DND-41 (cell line): ENCODE measurements at regions not wholly inside any gene's neighbourhood (a gene's known extent, or its start where the extent isn't known, plus 50 kb on each side); places are given as distances from the start of the nearest gene placed in this dataset.

ENCODE experiments used
- ATAC-seq: fragments of 200-7000 bp; cut with Tn5 transposase; 3 replicates; pipeline ENCODE4 v1.9.1; 2021; ENCODE audit warnings: low read depth; ENCODE audit not compliant: insufficient read depth
- DNase-seq: peaks from one replicate; pipeline ENCODE4 v3.0.0-alpha.2; 2020
- H2AFZ ChIP-seq: 2 replicates; pipeline ENCODE4 v1.6.0; 2012; ENCODE audit warnings: low read depth, low read length
- H3K27ac ChIP-seq: 2 replicates; pipeline ENCODE4 v1.5.1; 2012; ENCODE audit warnings: low read length, inconsistent platforms
- H3K27me3 ChIP-seq: fragments of 200-600 bp; sonication (generic); 2 replicates; pipeline ENCODE4 v1.6.0; 2012; ENCODE audit warnings: low read length, mild to moderate bottlenecking, inconsistent platforms; ENCODE audit not compliant: insufficient read depth, poor library complexity
- H3K36me3 ChIP-seq: 2 replicates; pipeline ENCODE4 v1.5.1; 2012; ENCODE audit warnings: low read length, inconsistent platforms; ENCODE audit not compliant: insufficient read depth
- H3K4me1 ChIP-seq: 2 replicates; pipeline ENCODE4 v1.5.1; 2012; ENCODE audit warnings: mild to moderate bottlenecking, low read length; ENCODE audit not compliant: insufficient read depth
- H3K4me2 ChIP-seq: 2 replicates; pipeline ENCODE4 v1.6.0; 2012; ENCODE audit warnings: mild to moderate bottlenecking, moderate library complexity, low read length, inconsistent platforms; ENCODE audit not compliant: insufficient read depth
- H3K4me3 ChIP-seq, 2 experiments: fragments of 200-600 bp in 1 of 2; shearing (Covaris generic) in 1 of 2; 2 replicates each; pipeline ENCODE4 v1.5.1; 2012 to 2016; ENCODE audit warnings: inconsistent platforms in 2 of 2, low read length in 2 of 2, mild to moderate bottlenecking in 2 of 2, low read depth in 1 of 2, moderate library complexity in 1 of 2
- H3K79me2 ChIP-seq: 2 replicates; pipeline ENCODE4 v1.6.0; 2012; ENCODE audit warnings: low read length, inconsistent platforms; ENCODE audit not compliant: insufficient read depth
- H3K9ac ChIP-seq: 2 replicates; pipeline ENCODE4 v1.6.0; 2012; ENCODE audit warnings: low read depth, mild to moderate bottlenecking, inconsistent platforms, low read length, moderate library complexity
- H3K9me3 ChIP-seq: 2 replicates; pipeline ENCODE4 v1.5.1; 2012; ENCODE audit warnings: low read length, moderate library complexity, mild to moderate bottlenecking, inconsistent platforms; ENCODE audit not compliant: insufficient read depth, severe bottlenecking
- H4K20me1 ChIP-seq: 2 replicates; pipeline ENCODE4 v1.6.0; 2012; ENCODE audit warnings: low read length; ENCODE audit not compliant: insufficient read depth
- CTCF ChIP-seq: IDR thresholded peaks from 2 replicates; pipeline ENCODE4 v1.5.1; 2012; ENCODE audit warnings: borderline replicate concordance, low read length, moderate library complexity, mild to moderate bottlenecking; ENCODE audit not compliant: poor library complexity, severe bottlenecking; ENCODE audit errors: extremely low read depth
- EZH2 ChIP-seq: IDR thresholded peaks from 3 replicates; pipeline ENCODE4 v1.6.1; 2012; ENCODE audit warnings: borderline replicate concordance, low read depth, mild to moderate bottlenecking, moderate library complexity, low read length, inconsistent platforms; ENCODE audit not compliant: severe bottlenecking

DNA sequence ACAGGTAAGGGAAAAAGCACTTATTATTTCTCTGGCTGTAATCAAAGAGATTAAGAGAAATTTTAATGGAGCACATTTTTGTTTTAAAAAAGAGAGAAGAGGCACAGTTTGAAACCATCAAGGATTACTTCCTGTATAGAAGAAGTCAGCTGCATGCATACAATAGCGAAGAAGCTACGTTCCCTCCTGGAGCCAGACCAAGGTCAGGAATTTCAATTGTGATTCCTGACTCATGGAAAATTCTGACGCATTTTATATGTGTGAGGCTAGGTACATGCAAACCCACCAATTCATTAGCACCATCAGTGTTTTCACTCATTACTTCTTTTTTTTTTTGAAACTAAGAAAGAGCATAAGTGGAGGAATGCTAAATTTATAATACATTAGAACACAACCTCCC, 232.7 kb upstream of the SGK1 start:
- Histone ChIP-seq H3K27me3 (no peaks in the 10 kb centered on the region), H3K79me2 (no peaks in the 10 kb centered on the region), H2AFZ (no peak overlapping the region), H3K4me3 (no peak overlapping the region), H3K27ac (no peak overlapping the region), H3K36me3 (no peaks in the 10 kb centered on the region), H3K9ac (no peak overlapping the region), H3K9me3 (no peaks in the 10 kb centered on the region), H3K4me1 (no peaks in the 10 kb centered on the region), H3K4me2 (no peak overlapping the region), H4K20me1 (no peaks in the 10 kb centered on the region)
- ATAC-seq (no peak), DNase-seq (no peak)
- no peak for TF ChIP-seq EZH2
- no peak for TF ChIP-seq CTCF

DNA sequence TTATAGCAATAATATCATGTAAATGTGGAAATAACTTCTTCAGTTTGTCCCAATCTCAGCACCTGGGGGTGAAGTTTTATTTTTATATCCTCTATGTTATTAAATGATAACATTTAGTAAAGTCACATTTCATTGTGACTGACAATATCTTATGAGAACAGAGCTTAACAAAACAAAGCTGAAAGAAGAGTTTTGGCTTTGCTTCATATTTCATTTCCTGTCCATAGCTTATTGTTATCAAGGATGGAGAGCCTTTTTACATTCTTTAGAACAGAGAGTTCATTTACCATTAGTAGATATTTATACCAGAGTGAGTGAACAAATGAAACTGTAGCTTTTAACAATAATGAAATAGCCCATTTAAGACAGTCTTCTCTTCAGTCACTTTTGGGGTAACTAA, 231.9 kb upstream of the SGK1 start:
- Histone ChIP-seq H3K27ac (no peak overlapping the region), H3K36me3 (no peaks in the 10 kb centered on the region), H3K4me2 (no peak overlapping the region), H3K4me3 (no peak overlapping the region), H3K9me3 (no peaks in the 10 kb centered on the region), H3K27me3 (no peaks in the 10 kb centered on the region), H4K20me1 (no peaks in the 10 kb centered on the region), H3K9ac (no peak overlapping the region), H2AFZ (no peak overlapping the region), H3K4me1 (no peaks in the 10 kb centered on the region), H3K79me2 (no peaks in the 10 kb centered on the region)
- DNase-seq (no peak), ATAC-seq (no peak)
- TF ChIP-seq CTCF (no peak), EZH2 (no peak)

DNA sequence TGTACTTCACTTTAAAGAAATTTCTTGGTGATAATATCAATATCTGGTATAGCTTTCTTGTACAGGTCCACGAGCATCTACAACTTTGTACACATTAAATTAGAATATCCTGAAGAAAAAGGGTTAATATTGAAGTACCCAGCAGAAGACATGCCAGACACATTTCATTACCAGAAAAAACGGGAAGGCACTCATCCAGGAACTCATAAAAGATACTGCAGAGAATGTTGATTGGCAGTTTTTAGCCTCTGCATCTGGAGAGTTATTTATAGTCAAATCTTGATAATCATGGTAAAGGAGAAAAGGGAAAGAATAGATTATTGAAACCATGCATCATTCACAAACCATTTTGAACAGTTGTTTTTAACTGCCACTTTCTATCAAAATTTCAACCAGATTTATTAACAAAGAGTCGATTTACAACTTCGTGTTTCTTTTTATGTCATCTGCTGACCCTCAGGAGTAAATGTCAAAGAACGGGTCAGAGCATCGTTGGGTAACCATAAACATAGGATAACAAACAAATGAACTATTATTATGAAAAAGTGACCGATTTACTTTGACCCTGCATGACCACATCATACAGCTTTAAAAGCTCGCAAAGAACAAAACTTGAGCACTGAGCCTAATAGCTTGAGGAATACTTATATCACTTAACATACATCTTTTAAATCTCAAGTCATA, 229.2 kb upstream of the SGK1 start:
- TF ChIP-seq CTCF (no peak), EZH2 (no peak)
- H2AFZ ChIP-seq, result no peak overlapping the region
- H3K4me2 ChIP-seq, result no peak overlapping the region
- H3K79me2 ChIP-seq, result no peaks in the 10 kb centered on the region
- no peak for DNase-seq
- no peak overlapping the region for H3K9ac ChIP-seq
- no peak overlapping the region for H3K27ac ChIP-seq
- H3K9me3 ChIP-seq, result no peaks in the 10 kb centered on the region
- no peak for ATAC-seq
- H3K4me1 ChIP-seq, result no peaks in the 10 kb centered on the region
- H4K20me1 ChIP-seq, result no peaks in the 10 kb centered on the region
- no peaks in the 10 kb centered on the region for H3K27me3 ChIP-seq
- no peaks in the 10 kb centered on the region for H3K36me3 ChIP-seq
- no peak overlapping the region for H3K4me3 ChIP-seq
